Ovary (tissue), 7 donors: ENCODE measurements at regions not wholly inside any gene's neighbourhood (a gene's known extent, or its start where the extent isn't known, plus 50 kb on each side); places are given as distances from the start of the nearest gene placed in this dataset.

Source experiments
- DNase-seq, 5 donors: peaks; one replicate each; pipeline ENCODE4 v3.0.0-alpha.2; 2019 to 2020
- H3K27ac ChIP-seq, 2 donors: fragments of 200-600 bp; one replicate each; pipeline versions ENCODE4 v1.5.1 to v1.8.0; 2019 to 2022
- H3K27me3 ChIP-seq: fragments of 200-600 bp; one replicate; pipeline ENCODE4 v1.8.0; 2022
- H3K36me3 ChIP-seq: fragments of 200-600 bp; sonication (generic); one replicate; pipeline ENCODE4 v1.5.1; 2019
- H3K4me1 ChIP-seq: one replicate; pipeline ENCODE4 v1.8.1; 2013; ENCODE audit warnings: mild to moderate bottlenecking, moderate library complexity; ENCODE audit not compliant: insufficient read depth
- H3K4me3 ChIP-seq: fragments of 200-600 bp; sonication (generic); one replicate; pipeline ENCODE4 v1.5.1; 2017
- H3K9me3 ChIP-seq, 2 donors: fragments of 200-600 bp in 1 of 2; sonication (generic) in 1 of 2; one replicate each; pipeline versions ENCODE4 v1.5.1 to v1.8.1; 2013 to 2019; ENCODE audit warnings: mild to moderate bottlenecking in 1 of 2, moderate library complexity in 1 of 2
- CTCF ChIP-seq, 3 donors: fragments of 450-650 bp in 2 of 3; fragments of 200-600 bp in 1 of 3; IDR thresholded peaks; one replicate each; pipeline versions ENCODE4 v1.5.1 to v1.8.0; 2016 to 2022; ENCODE audit warnings: antibody characterized with exemption in 3 of 3, mild to moderate bottlenecking in 1 of 3
- EP300 ChIP-seq: sonication (generic); formaldehyde crosslinking; IDR thresholded peaks from one replicate; pipeline ENCODE4 v1.6.1; 2017; ENCODE audit warnings: antibody characterized with exemption
- POLR2A ChIP-seq: fragments of 450-650 bp; IDR thresholded peaks from one replicate; pipeline ENCODE4 v1.6.1; 2017; ENCODE audit warnings: antibody characterized with exemption, mild to moderate bottlenecking, moderate library complexity
- WGBS, 3 donors: extraction: QIAGEN DNeasy Blood & Tissue Kit in 1 of 3; methylation state at CpG; one replicate each; pipeline versions ENCODE4 v1.1.5 to v1.1.7; 2013 to 2017; 5-methylcytosine and 5-hydroxymethylcytosine counted together
- intact Hi-C, 4 donors: fragments of 100-400 bp; cut with DNase I; formaldehyde crosslinking; loops; one replicate each; pipeline versions ENCODE4 v1.11.0 to v1.15.1; 2022 to 2023
- donor health status: DM: no; HTN: no; CAD: no; lungs with moderate emphysema.
- donor health status: DM: no; HTN: no; CAD: no.
- donor health status: Bipolar disorder and iron deficiency.
- donor health status: DM: no; HTN: no; CAD: no.
- donor health status: DM: yes; HTN: yes; CAD: no.

GRCh38 chr5:19256036-19256435, 732.0 kb downstream of the CDH18 start:
- no peak for DNase-seq
- 66 to 72% (median 70%) methylated on average over 1 of the region's 1 CpG for WGBS, 3 donors
- TF ChIP-seq EP300 (no peak), POLR2A (no peak), CTCF (IDR thresholded peaks at IDR 0.05) (no peak)
- no peaks in the 10 kb centered on the region for H3K27me3 ChIP-seq
- H3K4me1 ChIP-seq: no peaks in the 10 kb centered on the region
- H3K27ac ChIP-seq: no peak overlapping the region
- intact Hi-C loops: no loop called here
- no peaks in the 10 kb centered on the region for H3K36me3 ChIP-seq
- H3K4me3 ChIP-seq: no peak overlapping the region
- no peaks in the 10 kb centered on the region for H3K9me3 ChIP-seq

- Histone ChIP-seq H3K9me3 (no peaks in the 10 kb centered on the region), H3K27me3 (no peaks in the 10 kb centered on the region), H3K36me3 (no peaks in the 10 kb centered on the region), H3K27ac (no peak overlapping the region), H3K4me3 (no peak overlapping the region), H3K4me1 (no peaks in the 10 kb centered on the region)
- intact Hi-C loops: no loop called here
- no peak for DNase-seq
- TF ChIP-seq POLR2A (no peak), CTCF (IDR thresholded peaks at IDR 0.05) (no peak), EP300 (no peak)
Observed at GRCh38 chr5:19258686-19259085, 729.3 kb downstream of the CDH18 start.

DNA sequence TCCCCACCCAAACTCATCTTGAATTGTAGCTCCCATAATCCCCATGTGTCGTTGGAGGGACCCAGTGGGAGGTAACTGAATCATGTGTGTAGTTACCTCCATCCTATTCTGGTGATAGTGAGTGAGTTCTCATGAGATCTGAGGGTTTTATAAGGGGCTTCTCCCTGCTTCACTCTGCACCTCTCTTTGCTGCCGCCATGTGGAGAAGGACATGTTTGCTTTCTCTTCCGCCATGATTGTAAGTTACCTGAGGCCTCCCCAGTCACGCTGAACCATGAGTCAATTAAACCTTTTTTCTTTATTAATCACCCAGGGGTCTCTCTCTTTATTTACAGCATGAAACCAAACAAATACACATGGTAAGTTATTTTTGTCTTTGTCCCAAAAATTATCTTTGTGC, 726.1 kb downstream of the CDH18 start:
- Histone ChIP-seq H3K4me1 (no peaks in the 10 kb centered on the region), H3K27ac (no peak overlapping the region), H3K27me3 (no peaks in the 10 kb centered on the region), H3K4me3 (no peak overlapping the region), H3K36me3 (no peaks in the 10 kb centered on the region), H3K9me3 (no peaks in the 10 kb centered on the region)
- WGBS, 3 donors: 90 to 94% (median 94%) methylated on average over 4 of the region's 4 CpGs
- intact Hi-C loops: no loop called here
- TF ChIP-seq POLR2A (no peak), EP300 (no peak), CTCF (IDR thresholded peaks at IDR 0.05) (no peak)
- no peak for DNase-seq

DNA sequence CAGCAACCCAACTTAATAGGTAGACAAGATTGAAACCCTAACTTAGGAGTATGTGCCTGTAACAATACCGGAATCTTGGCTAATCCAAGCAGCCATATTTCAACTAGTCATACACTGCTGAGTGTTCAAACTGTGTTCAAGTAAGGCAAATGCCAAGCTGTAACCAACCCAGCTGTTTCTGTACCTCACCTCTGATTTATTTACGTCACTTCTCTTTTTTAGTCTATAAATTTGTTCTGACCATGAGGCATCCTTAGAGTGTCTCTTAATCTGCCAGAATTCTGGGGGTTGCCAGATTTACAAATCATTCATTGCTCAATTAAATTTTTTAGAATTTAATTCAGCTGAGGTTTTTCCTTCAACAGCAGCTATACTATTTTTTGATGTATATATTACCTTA, 723.2 kb downstream of the CDH18 start:
- WGBS, 3 donors: 82 to 87% (median 87%) methylated on average over 2 of the region's 2 CpGs
- Histone ChIP-seq H3K27ac (no peak overlapping the region), H3K36me3 (no peaks in the 10 kb centered on the region), H3K27me3 (no peaks in the 10 kb centered on the region), H3K4me3 (no peak overlapping the region), H3K9me3 (no peaks in the 10 kb centered on the region), H3K4me1 (no peaks in the 10 kb centered on the region)
- no peak for TF ChIP-seq CTCF (IDR thresholded peaks at IDR 0.05)
- TF ChIP-seq POLR2A: no peak
- TF ChIP-seq EP300: no peak
- DNase-seq: no peak
- intact Hi-C loops: no loop called here

DNA sequence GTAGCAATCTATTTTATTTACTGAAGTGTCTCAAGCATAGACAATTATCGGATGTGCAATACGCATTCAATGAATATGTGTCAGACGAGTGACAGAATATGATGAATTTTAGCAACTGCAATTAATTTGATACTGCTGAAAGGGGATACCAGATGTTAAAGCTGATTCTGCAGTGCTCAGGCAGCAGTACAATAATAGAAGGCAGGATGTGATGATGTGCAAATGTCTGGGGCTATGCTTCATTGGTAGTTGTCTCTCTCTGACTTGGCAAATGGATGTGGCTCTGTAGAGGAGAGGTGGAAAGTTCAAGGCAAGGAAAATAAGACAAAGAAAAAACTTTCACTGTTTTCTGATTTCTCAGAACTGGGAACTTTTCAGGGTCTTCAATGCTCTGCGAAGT, 721.2 kb downstream of the CDH18 start:
- TF ChIP-seq POLR2A (no peak), EP300 (no peak)
- Histone ChIP-seq H3K4me1 (no peaks in the 10 kb centered on the region), H3K27ac (no peak overlapping the region), H3K4me3 (no peak overlapping the region), H3K36me3 (no peaks in the 10 kb centered on the region), H3K27me3 (no peaks in the 10 kb centered on the region), H3K9me3 (no peaks in the 10 kb centered on the region)
- DNase-seq: no peak
- 85 to 93% (median 87%) methylated on average over 4 of the region's 4 CpGs for WGBS, 3 donors
- intact Hi-C loops: no loop called here
